Renal cortex interstitium (tissue), 11 donors: ENCODE measurements at regions not wholly inside any gene's neighbourhood (a gene's known extent, or its start where the extent isn't known, plus 50 kb on each side); places are given as distances from the start of the nearest gene placed in this dataset.
"Not testable (repeated sequence)": the region's sequence is repeated elsewhere in the genome, so short reads cannot be mapped to it uniquely, and the experiment has no call there.

Experiments
- DNase-seq, 11 donors: peaks; one replicate each; pipeline ENCODE4 v3.0.0-alpha.2; 2013; ENCODE audit warnings: low read depth in 9 of 11, low spot score in 4 of 11; ENCODE audit errors: extremely low read depth in 1 of 11

DNA sequence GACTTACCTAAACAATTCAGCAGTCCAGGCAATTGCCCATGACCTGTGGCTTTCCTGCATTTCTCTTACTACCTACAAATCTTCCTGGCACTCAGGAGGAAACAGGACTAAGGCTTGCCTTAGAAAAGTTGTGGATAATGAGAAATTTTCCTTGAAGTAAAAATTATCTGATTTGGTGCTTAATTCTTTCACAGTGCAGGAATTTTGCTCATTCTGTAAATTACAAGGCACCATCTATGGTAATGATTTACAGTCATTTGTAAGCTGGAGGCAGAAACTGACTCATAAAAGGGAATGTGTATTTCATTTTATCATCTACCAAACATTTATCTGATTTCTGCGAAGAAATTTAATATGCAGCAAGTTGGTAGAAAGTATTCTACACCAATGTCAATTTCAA lies 211.5 kb upstream of the FKBP1C start:
- no peak for DNase-seq

DNA sequence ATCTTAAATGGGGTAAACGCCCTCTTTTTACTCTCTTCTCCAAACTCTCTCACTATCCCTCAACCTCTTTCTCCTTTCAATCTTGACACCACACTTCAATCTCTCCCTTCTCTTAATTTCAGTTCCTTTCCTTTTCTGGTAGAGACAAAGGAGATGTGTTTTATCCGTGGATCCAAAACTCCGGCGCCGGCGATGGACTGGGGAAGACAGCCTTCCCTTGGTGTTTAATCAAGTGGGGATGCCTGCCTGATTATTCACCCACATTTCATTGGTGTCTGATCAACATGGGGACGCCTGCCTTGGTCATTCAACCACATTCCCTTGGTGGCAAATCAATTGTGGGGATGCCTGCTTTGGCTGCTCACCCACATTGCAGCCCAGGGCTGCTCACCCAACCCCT lies 205.3 kb upstream of the FKBP1C start:
- not testable (repeated sequence) for DNase-seq

DNA sequence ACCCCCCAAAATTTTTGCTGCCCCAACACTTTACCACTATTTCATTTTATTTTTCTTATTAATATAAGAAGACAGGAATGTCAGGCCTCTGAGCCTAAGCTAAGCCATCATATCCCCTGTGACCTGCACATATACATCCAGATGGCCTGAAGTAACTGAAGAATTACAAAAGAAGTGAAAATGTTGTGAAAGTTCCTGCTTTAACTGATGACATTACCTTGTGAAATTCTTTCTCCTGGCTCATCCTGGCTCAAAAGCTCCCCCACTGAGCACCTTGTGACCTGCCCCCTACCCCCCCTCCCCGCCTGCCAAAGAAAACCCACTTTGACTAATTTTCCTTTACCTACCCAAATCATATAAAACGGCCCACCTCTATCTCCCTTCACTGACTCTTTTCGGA lies 200.3 kb upstream of the FKBP1C start:
- not testable (repeated sequence) for DNase-seq

DNA sequence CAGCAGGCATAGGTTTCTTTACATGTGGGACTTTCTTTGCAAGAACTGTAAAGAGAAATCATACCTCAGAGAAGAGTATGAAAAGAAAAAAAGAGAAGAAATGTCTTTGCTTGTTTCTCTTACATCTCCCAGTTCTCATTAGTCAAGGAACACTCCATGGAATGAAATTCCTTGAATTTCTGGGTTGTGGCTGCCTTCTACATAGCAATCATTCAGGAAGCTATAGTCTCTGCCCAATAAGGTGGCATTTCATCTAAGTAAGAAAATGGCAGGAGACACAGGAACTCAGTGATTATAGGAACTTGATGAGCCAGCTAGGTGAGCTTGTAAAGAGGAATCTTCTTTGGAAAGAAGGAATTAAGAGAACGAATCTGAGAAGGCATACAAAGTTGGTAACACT lies 197.0 kb upstream of the FKBP1C start:
- DNase-seq: no peak

DNA sequence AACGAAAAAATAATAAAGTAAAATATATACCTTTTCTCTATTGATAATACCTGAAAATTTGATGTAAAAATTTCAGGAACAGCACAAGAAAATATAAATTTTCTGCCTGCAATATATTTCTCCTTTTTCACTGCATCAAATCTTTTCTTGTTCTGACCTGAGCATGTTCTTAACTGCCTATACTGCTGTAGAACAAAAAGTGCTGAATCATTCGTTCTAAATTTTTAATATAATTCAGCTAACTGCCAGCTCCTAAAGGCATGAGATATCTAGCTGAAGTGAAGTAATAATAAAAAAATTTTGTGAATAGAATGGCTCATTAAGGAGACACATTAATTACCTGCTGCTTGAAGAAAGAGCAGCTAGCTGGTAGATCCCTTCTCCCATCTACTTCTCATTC lies 188.6 kb upstream of the FKBP1C start:
- no peak for DNase-seq

DNA sequence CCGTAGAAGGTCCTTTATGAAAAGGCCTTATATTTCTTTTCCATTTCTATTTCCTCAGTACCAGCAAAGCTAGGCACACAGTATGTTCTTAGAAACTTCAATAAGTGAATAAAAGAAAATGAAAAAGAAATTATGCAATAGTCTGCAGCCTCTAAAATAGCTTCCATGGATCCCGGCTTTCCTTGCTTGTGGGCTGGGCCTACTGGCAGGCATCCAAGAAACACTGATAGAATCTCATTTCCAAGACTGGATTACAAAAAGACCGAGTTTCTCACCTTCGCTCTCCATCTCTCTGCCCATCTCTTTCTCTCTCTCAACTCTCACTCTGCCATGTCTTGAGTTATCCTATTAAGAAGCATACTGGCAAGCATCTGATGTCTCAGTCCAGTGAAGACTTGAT lies 187.5 kb upstream of the FKBP1C start:
- DNase-seq: no peak

DNA sequence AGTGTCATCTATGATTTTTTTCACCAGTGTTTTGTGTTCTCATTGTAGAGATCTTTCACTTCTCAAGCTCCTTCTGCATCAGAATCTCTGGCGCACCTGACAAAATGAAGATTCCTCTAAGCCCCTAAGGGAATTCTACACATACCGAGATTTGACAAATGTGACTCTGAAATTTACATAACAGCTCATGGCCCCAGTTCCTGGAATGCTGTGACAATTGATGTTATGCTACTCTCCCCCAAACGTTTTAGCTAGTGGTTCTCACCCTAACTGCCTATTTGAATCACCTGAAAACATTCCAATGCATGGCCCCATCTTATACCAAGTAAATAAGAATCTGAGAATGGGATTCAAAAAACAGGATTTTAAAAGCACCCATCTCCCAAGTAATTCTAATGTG lies 162.1 kb upstream of the FKBP1C start:
- DNase-seq: no peak

DNA sequence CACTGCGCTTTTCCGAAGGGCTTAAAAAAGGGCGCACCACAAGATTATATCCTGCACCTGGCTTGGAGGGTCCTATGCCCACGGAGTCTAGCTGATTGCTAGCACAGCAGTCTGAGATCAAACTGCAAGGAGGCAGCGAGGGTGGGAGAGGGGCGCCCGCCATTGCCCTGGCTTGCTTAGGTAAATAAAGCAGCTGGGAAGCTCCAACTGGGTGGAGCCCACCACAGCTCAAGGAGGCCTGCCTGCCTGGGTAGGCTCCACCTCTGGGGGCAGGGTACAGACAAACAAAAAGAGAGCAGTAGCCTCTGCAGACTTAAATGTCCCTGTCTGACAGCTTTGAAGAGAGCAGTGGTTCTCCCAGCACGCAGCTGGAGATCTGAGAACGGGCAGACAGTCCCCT lies 158.1 kb upstream of the FKBP1C start:
- DNase-seq: not testable (repeated sequence)

DNA sequence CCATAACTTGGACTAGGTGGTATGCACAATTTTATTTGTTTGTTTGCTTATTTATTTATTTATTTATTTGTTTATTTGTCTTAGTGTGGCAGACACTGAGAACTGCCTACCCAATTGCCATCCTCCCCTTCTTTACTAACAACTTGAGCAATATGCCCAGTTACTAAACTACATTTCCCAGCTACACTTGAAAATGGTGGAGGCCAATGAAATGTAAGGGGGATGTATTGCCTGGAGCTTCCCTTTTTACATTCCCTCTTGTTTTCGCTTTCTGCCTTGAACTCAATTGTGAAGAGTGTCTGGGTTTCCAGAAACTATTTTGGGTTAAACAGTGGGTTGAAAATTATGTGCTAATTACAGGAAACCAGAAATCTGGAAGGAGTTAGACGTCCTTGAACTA lies 152.7 kb upstream of the FKBP1C start:
- DNase-seq: no peak

DNA sequence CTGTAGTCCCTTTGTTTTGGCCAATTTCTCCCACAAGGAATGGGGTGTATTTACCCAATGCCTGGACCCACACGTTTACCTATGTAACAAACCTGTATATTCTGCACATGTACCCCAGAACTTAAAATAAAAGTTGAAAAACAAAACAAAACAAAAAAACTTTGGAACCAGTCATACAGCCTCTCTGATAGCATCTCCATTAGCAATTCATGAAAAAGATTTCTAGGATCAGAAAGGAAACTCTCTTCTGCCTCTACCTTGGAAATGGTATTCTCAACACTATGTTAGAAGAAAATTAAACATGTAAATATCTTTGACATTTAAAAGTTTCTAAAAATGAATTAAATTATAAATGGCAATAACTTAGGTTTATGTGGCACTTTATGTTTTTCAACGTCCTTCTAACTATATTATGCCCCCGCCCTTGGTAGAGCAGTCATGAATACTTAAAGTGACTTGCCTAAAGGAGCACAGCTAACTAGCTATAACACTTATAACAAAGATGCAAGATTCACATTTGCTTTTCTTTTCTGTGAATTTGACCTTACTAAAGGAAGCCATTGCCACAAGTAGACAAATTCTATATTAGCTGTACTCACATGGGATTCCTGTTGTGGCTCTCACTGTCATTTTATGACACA lies 147.5 kb upstream of the FKBP1C start:
- no peak for DNase-seq

DNA sequence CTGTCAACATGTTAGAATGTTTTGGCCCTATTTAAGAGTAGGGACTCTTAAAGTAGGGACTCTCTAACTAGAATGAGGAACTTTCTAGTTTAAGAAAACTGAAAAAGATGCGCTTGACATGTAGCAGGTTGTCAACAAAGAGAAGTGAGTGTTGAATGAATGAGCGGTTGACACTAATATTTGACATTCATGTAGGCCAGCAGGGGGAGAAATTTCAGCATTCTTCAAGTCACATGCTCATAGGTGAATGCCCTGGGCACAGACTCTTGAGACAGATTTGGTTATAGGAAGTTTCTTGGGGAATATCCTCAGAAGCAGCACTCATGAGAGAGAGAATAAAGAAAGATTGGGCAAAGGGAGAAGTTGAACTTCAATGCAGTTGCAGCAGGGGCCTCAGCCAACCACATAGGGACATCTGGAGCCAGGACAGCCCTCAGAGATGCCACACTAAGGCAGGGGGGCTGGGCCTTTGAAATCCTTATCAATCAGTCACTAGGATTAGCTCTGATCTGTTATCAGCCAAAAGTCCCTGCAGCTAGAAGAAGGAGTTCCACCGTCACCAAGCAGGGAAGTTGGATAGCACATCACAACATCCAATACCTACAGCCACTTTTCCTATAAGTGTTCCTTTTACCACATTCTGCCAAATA lies 145.1 kb upstream of the FKBP1C start:
- no peak for DNase-seq

DNA sequence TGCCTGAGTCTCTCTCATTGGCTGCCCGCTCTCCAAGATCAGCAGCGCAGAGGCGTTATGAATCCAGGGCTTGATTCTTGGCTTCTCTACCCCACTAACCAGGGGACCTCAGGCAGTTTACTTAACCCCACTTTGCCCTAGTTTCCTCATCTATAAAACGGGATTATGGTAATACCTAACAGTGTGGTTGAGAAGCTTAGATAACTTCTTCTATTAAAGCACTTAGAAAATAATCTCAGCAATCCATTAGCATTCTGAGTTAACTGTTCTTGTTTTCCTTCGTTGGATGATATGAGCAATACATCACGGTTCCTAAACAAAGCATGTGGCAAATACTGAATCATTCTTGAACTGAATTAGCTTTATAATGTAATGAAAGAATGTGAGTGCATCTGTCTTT lies 116.3 kb upstream of the FKBP1C start:
- DNase-seq: no peak

DNA sequence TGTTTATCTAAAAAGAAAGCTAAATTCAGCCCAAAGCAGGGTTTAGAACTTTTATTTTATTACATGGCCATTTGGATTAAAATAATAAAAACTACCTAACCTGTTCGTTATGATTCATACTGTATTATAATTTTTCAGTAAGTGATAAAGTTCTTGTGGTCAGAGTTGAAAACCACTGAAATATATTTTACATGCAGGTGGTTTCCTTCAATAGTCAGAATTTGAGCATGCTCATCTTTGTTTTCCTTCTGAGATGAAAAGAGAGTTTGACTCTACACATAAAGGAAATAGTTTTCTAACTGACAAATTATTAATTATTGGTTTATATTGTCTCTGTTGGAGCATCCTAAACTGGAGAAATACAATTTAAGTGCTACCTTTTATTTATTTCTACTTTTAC lies 114.0 kb upstream of the FKBP1C start:
- DNase-seq: no peak

DNA sequence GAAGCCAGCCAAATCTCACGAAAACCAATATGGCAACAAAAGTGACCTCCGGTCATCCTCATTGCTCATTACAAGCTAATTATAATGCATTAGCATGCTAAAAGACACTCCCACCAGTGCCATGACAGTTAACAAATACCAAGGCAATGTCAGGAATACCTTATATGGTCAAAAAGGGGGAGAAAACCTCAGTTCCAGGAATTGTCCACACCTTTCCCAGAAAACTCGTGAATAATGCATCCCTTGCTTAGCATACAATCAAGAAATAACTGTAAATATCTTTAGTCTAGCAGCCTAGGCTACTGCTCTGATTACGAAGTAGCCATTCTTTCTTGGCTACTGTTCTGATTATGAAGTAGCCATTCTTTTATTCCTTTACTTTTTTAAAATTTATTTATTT lies 112.5 kb upstream of the FKBP1C start:
- no peak for DNase-seq

DNA sequence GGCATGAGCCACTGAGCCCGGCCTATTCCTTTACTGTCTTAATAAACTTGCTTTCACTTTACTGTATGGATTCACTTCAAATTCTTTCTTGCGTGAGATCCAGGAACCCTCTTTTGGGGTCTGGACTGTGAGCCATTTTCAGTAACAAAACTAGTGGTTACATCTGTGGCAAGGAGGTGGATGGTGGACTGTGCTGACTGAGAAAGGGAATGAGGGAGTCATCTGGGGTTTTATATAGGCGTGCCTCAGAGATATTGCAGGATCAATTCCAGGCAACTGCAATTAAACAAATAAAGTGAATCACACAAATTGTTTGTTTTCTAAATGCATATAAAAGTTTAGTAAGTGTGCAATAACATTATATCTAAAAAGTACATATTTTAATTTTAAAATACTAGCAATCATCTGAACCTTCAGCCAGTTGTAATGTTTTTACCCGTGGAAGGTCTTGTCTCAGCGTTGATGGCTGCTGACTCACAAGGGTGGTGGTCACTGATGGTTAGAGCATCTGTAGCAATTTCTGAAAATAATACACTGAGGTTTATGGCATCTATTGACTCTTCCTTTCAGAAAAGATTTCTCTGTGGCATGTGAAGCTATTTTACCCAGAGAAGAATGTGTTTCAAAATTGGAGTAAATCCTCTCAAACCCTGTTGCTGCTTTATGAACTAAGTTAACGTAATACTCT lies 111.4 kb upstream of the FKBP1C start:
- DNase-seq: no peak

DNA sequence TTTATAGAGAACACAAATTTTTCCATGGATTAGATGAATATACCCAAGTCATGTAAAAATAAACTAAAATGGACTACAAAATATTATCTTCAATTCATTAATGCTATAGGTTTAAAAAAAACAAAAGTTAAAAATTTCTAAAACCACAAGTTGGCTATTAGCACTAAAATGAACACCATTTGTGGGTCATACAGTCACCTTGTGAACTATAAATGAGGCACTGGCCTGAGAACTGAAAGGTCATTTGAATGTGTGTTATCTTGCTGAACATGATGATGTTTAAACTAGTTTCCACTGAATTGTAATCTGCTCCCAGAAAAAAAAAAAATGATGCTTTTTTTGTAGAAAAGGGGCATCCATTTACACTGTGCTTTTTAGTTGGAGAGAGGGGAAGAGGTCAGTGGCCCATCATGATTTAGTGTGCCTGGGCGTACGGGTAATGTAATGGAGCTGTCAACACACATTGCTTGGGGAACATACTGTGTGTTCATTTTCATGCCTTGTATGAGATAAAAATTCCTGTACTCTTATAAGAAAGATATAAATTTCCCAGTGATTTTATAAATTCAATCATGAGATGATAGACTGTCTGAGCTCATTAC lies 96.6 kb upstream of the FKBP1C start:
- DNase-seq: no peak

DNA sequence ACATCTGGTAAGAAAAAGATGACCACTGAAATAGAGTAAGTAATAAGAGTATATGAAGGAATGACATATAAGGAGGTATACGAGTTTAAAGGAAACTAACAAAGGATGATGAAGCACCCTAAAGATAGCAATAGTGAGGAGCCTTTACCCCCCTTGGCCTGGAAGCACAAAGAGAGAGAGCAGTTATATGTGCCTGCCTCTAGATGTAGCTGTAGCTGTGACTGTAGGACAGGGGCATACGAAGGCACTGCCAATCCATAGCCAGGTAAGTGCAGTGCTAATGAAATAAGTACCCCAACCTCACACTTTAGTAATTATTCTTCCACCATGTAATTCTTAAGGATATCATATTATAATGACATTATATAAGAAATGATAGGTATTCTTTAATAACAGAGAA lies 90.1 kb upstream of the FKBP1C start:
- DNase-seq: no peak

DNA sequence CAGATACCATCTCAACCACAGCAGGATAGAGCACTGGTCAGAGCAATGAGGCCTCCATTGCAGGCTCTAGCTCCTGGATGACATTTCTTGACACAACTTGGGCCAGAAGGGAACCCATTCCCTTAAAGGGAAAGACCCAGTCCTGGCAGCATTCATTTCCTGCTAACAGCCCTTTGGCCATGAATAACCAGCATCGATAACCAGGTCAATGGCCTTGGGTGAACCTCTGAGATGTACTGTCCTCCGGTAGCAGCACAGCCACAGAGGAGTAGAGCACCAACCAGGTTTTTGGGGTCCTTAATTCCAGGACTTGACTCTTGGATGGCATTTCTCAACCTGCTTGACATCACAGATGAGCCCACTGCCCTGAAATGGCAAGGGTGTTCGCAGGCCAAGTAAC lies 71.2 kb upstream of the FKBP1C start:
- DNase-seq: no peak

DNA sequence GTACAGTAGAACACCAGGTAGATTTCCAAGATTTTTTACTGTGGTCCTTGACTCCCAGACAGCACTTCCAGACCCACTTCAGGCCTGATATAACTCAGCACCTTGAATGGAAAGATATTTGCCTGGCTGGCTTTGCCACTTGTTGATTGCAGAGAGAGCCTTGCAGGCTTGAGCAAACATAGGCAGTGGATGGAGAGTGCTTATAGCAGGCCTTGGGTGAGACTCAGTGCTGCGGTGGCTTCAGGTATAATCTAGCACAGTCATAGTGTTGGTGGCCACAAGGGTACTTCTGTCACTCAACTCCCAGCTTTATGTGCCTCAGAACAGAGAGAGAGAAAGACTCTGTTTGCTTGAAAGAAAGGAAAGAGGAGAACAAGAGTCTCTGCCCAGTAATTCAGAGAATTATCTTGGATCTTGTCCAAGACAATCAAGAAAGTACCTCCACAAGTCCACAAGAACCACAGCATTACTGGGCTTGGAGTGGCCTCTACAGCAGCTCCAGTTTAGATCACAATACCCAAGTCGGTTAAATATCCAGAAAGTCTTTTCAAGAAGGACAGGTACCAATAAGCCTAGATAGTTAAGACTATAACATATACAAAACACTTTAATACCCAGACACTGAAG lies 70.5 kb upstream of the FKBP1C start:
- no peak for DNase-seq

DNA sequence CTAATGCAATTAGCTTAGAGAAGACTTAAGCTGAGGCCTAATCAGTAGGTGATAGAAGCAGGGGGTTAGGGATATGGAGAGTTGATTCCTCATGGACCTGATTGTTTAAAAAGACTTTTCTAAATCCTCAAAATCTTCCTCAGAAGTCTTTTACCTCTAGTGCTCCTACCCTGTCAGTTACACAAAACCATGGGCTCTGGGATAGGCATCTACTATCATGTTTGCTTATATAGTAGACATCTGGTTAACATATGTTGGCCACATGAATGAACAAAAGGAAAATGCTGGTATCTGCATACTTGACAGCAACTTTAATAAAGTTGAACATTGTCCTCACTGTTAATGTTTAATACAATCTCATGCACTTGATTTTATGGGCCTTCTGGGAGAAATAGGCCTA lies 61.5 kb upstream of the FKBP1C start:
- peak in 1 of 11 donors; percentile 4 for DNase-seq
